ENCODE measurements at regions not wholly inside any gene's neighbourhood (a gene's known extent, or its start where the extent isn't known, plus 50 kb on each side); places are given as distances from the start of the nearest gene placed in this dataset.

GRCh38 chr21:24948186-24948585 lies 659.1 kb downstream of the MRPL39 start:
- TF ChIP-seq, protein P1, sequence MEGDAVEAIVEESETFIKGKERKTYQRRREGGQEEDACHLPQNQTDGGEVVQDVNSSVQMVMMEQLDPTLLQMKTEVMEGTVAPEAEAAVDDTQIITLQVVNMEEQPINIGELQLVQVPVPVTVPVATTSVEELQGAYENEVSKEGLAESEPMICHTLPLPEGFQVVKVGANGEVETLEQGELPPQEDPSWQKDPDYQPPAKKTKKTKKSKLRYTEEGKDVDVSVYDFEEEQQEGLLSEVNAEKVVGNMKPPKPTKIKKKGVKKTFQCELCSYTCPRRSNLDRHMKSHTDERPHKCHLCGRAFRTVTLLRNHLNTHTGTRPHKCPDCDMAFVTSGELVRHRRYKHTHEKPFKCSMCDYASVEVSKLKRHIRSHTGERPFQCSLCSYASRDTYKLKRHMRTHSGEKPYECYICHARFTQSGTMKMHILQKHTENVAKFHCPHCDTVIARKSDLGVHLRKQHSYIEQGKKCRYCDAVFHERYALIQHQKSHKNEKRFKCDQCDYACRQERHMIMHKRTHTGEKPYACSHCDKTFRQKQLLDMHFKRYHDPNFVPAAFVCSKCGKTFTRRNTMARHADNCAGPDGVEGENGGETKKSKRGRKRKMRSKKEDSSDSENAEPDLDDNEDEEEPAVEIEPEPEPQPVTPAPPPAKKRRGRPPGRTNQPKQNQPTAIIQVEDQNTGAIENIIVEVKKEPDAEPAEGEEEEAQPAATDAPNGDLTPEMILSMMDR (optimal IDR thresholded peaks at IDR 0.05 in 1 of 3, IDR thresholded peaks at IDR 0.05 in 1 of 3, conservative IDR thresholded peaks at IDR 0.05 in 1 of 3; ENCODE audit: extremely low read depth in 1 of 3, insufficient read depth in 2 of 3, low read length in 3 of 3): no peak
- TF ChIP-seq EZH2 (IDR thresholded peaks at IDR 0.05; ENCODE audit: low read length): no peak

All from keratinocyte (primary cell).